DND-41 (cell line): ENCODE measurements at regions not wholly inside any gene's neighbourhood (a gene's known extent, or its start where the extent isn't known, plus 50 kb on each side); places are given as distances from the start of the nearest gene placed in this dataset.

ENCODE experiments used
- ATAC-seq: fragments of 200-7000 bp; cut with Tn5 transposase; 3 replicates; pipeline ENCODE4 v1.9.1; 2021; ENCODE audit warnings: low read depth; ENCODE audit not compliant: insufficient read depth
- DNase-seq: peaks from one replicate; pipeline ENCODE4 v3.0.0-alpha.2; 2020
- H2AFZ ChIP-seq: 2 replicates; pipeline ENCODE4 v1.6.0; 2012; ENCODE audit warnings: low read depth, low read length
- H3K27ac ChIP-seq: 2 replicates; pipeline ENCODE4 v1.5.1; 2012; ENCODE audit warnings: low read length, inconsistent platforms
- H3K27me3 ChIP-seq: fragments of 200-600 bp; sonication (generic); 2 replicates; pipeline ENCODE4 v1.6.0; 2012; ENCODE audit warnings: low read length, mild to moderate bottlenecking, inconsistent platforms; ENCODE audit not compliant: insufficient read depth, poor library complexity
- H3K36me3 ChIP-seq: 2 replicates; pipeline ENCODE4 v1.5.1; 2012; ENCODE audit warnings: low read length, inconsistent platforms; ENCODE audit not compliant: insufficient read depth
- H3K4me1 ChIP-seq: 2 replicates; pipeline ENCODE4 v1.5.1; 2012; ENCODE audit warnings: mild to moderate bottlenecking, low read length; ENCODE audit not compliant: insufficient read depth
- H3K4me2 ChIP-seq: 2 replicates; pipeline ENCODE4 v1.6.0; 2012; ENCODE audit warnings: mild to moderate bottlenecking, moderate library complexity, low read length, inconsistent platforms; ENCODE audit not compliant: insufficient read depth
- H3K4me3 ChIP-seq, 2 experiments: fragments of 200-600 bp in 1 of 2; shearing (Covaris generic) in 1 of 2; 2 replicates each; pipeline ENCODE4 v1.5.1; 2012 to 2016; ENCODE audit warnings: inconsistent platforms in 2 of 2, low read length in 2 of 2, mild to moderate bottlenecking in 2 of 2, low read depth in 1 of 2, moderate library complexity in 1 of 2
- H3K79me2 ChIP-seq: 2 replicates; pipeline ENCODE4 v1.6.0; 2012; ENCODE audit warnings: low read length, inconsistent platforms; ENCODE audit not compliant: insufficient read depth
- H3K9ac ChIP-seq: 2 replicates; pipeline ENCODE4 v1.6.0; 2012; ENCODE audit warnings: low read depth, mild to moderate bottlenecking, inconsistent platforms, low read length, moderate library complexity
- H3K9me3 ChIP-seq: 2 replicates; pipeline ENCODE4 v1.5.1; 2012; ENCODE audit warnings: low read length, moderate library complexity, mild to moderate bottlenecking, inconsistent platforms; ENCODE audit not compliant: insufficient read depth, severe bottlenecking
- H4K20me1 ChIP-seq: 2 replicates; pipeline ENCODE4 v1.6.0; 2012; ENCODE audit warnings: low read length; ENCODE audit not compliant: insufficient read depth
- CTCF ChIP-seq: IDR thresholded peaks from 2 replicates; pipeline ENCODE4 v1.5.1; 2012; ENCODE audit warnings: borderline replicate concordance, low read length, moderate library complexity, mild to moderate bottlenecking; ENCODE audit not compliant: poor library complexity, severe bottlenecking; ENCODE audit errors: extremely low read depth
- EZH2 ChIP-seq: IDR thresholded peaks from 3 replicates; pipeline ENCODE4 v1.6.1; 2012; ENCODE audit warnings: borderline replicate concordance, low read depth, mild to moderate bottlenecking, moderate library complexity, low read length, inconsistent platforms; ENCODE audit not compliant: severe bottlenecking

GRCh38 chr12:93079271-93079670, 150.2 kb upstream of the EEA1 start:
- H3K4me3 ChIP-seq = no peak overlapping the region
- DNase-seq (no peak), ATAC-seq (no peak)
- no peak overlapping the region for H3K27ac ChIP-seq
- no peak for TF ChIP-seq EZH2
- no peak for TF ChIP-seq CTCF
- H3K79me2 ChIP-seq = no peaks in the 10 kb centered on the region
- H3K36me3 ChIP-seq = no peaks in the 10 kb centered on the region
- H3K4me1 ChIP-seq = no peaks in the 10 kb centered on the region
- no peaks in the 10 kb centered on the region for H4K20me1 ChIP-seq
- H3K9ac ChIP-seq = no peak overlapping the region
- H3K4me2 ChIP-seq = no peak overlapping the region
- no peaks in the 10 kb centered on the region for H3K27me3 ChIP-seq
- no peak overlapping the region for H2AFZ ChIP-seq
- H3K9me3 ChIP-seq = no peaks in the 10 kb centered on the region

- DNase-seq (no peak), ATAC-seq (no peak)
- Histone ChIP-seq H2AFZ (no peak overlapping the region), H3K27ac (no peak overlapping the region), H3K36me3 (no peaks in the 10 kb centered on the region), H3K9me3 (no peaks in the 10 kb centered on the region), H3K4me1 (no peaks in the 10 kb centered on the region), H3K79me2 (no peaks in the 10 kb centered on the region), H3K4me2 (no peak overlapping the region), H3K27me3 (no peaks in the 10 kb centered on the region), H3K4me3 (no peak overlapping the region), H3K9ac (no peak overlapping the region), H4K20me1 (no peaks in the 10 kb centered on the region)
- TF ChIP-seq CTCF (no peak), EZH2 (no peak)
These were observed 150.9 kb upstream of the EEA1 start for GRCh38 chr12:93079976-93080375.

GRCh38 chr12:93080452-93080851, 151.4 kb upstream of the EEA1 start:
- Histone ChIP-seq H3K79me2 (no peaks in the 10 kb centered on the region), H3K36me3 (no peaks in the 10 kb centered on the region), H3K9me3 (no peaks in the 10 kb centered on the region), H3K4me1 (no peaks in the 10 kb centered on the region), H3K27me3 (no peaks in the 10 kb centered on the region), H3K27ac (no peak overlapping the region), H3K4me2 (no peak overlapping the region), H3K4me3 (no peak overlapping the region), H4K20me1 (no peaks in the 10 kb centered on the region), H2AFZ (no peak overlapping the region), H3K9ac (no peak overlapping the region)
- ATAC-seq (no peak), DNase-seq (no peak)
- no peak for TF ChIP-seq EZH2
- TF ChIP-seq CTCF = no peak

GRCh38 chr12:93080994-93081809, 152.1 kb upstream of the EEA1 start:
- Histone ChIP-seq H3K4me1 (no peaks in the 10 kb centered on the region), H3K79me2 (no peaks in the 10 kb centered on the region), H3K27me3 (no peaks in the 10 kb centered on the region), H3K4me2 (no peak overlapping the region), H2AFZ (no peak overlapping the region), H3K36me3 (no peaks in the 10 kb centered on the region), H3K4me3 (no peak overlapping the region), H3K27ac (no peak overlapping the region), H4K20me1 (no peaks in the 10 kb centered on the region), H3K9ac (no peak overlapping the region), H3K9me3 (no peaks in the 10 kb centered on the region)
- DNase-seq = no peak
- ATAC-seq = no peak
- TF ChIP-seq EZH2 (no peak), CTCF (no peak)
